ENCODE measurements at regions not wholly inside any gene's neighbourhood (a gene's known extent, or its start where the extent isn't known, plus 50 kb on each side); places are given as distances from the start of the nearest gene placed in this dataset.

DNA sequence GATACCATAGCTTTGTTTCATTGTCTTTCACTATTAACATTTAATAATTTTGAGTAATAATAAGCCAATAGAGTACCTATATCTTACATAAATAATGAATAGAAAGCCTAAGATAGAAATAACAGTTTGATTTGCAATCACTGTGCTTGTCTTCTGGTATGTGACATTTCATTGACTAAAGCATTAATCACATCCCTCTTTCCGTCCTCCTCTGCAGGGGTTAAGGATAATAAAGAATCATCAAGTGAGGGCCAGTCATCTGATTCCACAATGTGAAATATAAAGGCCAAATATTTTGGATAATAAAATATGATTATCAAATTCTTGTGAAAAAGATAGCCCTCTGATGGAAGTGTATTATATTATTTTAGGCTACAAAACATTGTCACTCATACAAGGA is 2073.4 kb downstream of the ARAP2 start:
- Histone ChIP-seq H2BK20ac (ENCODE audit: low read depth, low read length, poor library complexity, severe bottlenecking) (no peak overlapping the region), H3K9me3 (ENCODE audit: control insufficient read depth, low read depth, low read length) (no peaks in the 10 kb centered on the region), H3K4me1 (ENCODE audit: insufficient read depth, low read length) (no peaks in the 10 kb centered on the region), H2BK15ac (ENCODE audit: low read depth, low read length) (no peak overlapping the region), H2BK5ac (ENCODE audit: insufficient read length, low read length) (no peak overlapping the region), H3K23me2 (ENCODE audit: insufficient read length, low read depth, low read length, poor library complexity, severe bottlenecking) (no peaks in the 10 kb centered on the region), H3K23ac (ENCODE audit: insufficient read length, low read depth, low read length) (no peak overlapping the region), H3K56ac (ENCODE audit: insufficient read length, low read depth, low read length) (no peak overlapping the region), H4K20me1 (ENCODE audit: control insufficient read depth, insufficient read depth, insufficient read length) (no peaks in the 10 kb centered on the region), H3K79me1 (ENCODE audit: insufficient read depth, low read depth, low read length, poor library complexity, severe bottlenecking) (no peaks in the 10 kb centered on the region), H2AFZ (ENCODE audit: low read length) (no peak overlapping the region), H3K27ac (ENCODE audit: insufficient read length, low read depth, low read length) (no peak overlapping the region), H2BK120ac (ENCODE audit: low read depth, low read length, poor library complexity, severe bottlenecking) (no peak overlapping the region), H3T11ph (ENCODE audit: low read length) (no peak overlapping the region), H3K18ac (ENCODE audit: insufficient read length, low read depth, low read length) (no peak overlapping the region), H3K4me2 (ENCODE audit: insufficient read depth, insufficient read length, low read length) (no peak overlapping the region), H2BK12ac (ENCODE audit: insufficient read length, low read depth, low read length) (no peak overlapping the region), H4K5ac (ENCODE audit: insufficient read length, low read depth, low read length) (no peak overlapping the region), H4K91ac (ENCODE audit: insufficient read length, low read depth, low read length) (no peak overlapping the region), H3K9ac (ENCODE audit: extremely low read depth, insufficient read length, low read length) (no peak overlapping the region), H3K27me3 (ENCODE audit: insufficient read depth, low read length) (no peaks in the 10 kb centered on the region), H3K79me2 (ENCODE audit: insufficient read depth, low read length) (no peaks in the 10 kb centered on the region), H3K14ac (ENCODE audit: insufficient read depth, low read length) (no peak overlapping the region), H4K8ac (replicated peaks; ENCODE audit: insufficient read length, low read depth, low read length) (no peak overlapping the region), H3K4ac (ENCODE audit: low read depth, low read length) (no peak overlapping the region), H2AK5ac (ENCODE audit: insufficient read length, low read length) (no peak overlapping the region)
- no CpG with 5 or more reads among the region's 1 CpG for WGBS (ENCODE audit: extremely low coverage, insufficient read length, low lambda C conversion rate)
- H3K27ac Mint-ChIP-seq, result no peak overlapping the region
- peaks cover 5 to 11% of the 10 kb centered on the region in 2 experiments; a peak in 3 of 5 replicates for H3K9me3 Mint-ChIP-seq
- DNase-seq, result no peak
- no peak overlapping the region for H3K4me3 Mint-ChIP-seq
- peaks cover 0 to 5% (median 4%) of the 10 kb centered on the region in 3 experiments; a peak in 3 of 7 replicates for H3K36me3 Mint-ChIP-seq (ENCODE audit: insufficient read depth in 1 of 3, low read depth in 3 of 3)
- peaks cover 0 to 2% of the 10 kb centered on the region in 2 experiments; a peak in 1 of 4 replicates for H3K4me1 Mint-ChIP-seq
- H3K27me3 Mint-ChIP-seq (ENCODE audit: low read depth), result no peaks in the 10 kb centered on the region; the same call in 1 of the 2 replicates
- TF ChIP-seq, protein P1, sequence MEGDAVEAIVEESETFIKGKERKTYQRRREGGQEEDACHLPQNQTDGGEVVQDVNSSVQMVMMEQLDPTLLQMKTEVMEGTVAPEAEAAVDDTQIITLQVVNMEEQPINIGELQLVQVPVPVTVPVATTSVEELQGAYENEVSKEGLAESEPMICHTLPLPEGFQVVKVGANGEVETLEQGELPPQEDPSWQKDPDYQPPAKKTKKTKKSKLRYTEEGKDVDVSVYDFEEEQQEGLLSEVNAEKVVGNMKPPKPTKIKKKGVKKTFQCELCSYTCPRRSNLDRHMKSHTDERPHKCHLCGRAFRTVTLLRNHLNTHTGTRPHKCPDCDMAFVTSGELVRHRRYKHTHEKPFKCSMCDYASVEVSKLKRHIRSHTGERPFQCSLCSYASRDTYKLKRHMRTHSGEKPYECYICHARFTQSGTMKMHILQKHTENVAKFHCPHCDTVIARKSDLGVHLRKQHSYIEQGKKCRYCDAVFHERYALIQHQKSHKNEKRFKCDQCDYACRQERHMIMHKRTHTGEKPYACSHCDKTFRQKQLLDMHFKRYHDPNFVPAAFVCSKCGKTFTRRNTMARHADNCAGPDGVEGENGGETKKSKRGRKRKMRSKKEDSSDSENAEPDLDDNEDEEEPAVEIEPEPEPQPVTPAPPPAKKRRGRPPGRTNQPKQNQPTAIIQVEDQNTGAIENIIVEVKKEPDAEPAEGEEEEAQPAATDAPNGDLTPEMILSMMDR (conservative IDR thresholded peaks at IDR 0.05), result no peak

Measured in H9 (cell line).